ENCODE measurements at regions not wholly inside any gene's neighbourhood (a gene's known extent, or its start where the extent isn't known, plus 50 kb on each side); places are given as distances from the start of the nearest gene placed in this dataset.

GRCh38 chr4:66972087-66972486, 573.2 kb downstream of the CENPC start:
- TF ChIP-seq CTCF (IDR thresholded peaks at IDR 0.05 in 8 of 11, conservative IDR thresholded peaks at IDR 0.05 in 3 of 11) (no peak), POLR2AphosphoS5 (IDR thresholded peaks at IDR 0.05) (no peak), POLR2A (IDR thresholded peaks at IDR 0.05) (no peak)
